ENCODE measurements at regions not wholly inside any gene's neighbourhood (a gene's known extent, or its start where the extent isn't known, plus 50 kb on each side); places are given as distances from the start of the nearest gene placed in this dataset.
A peak's percentile ranks its signal among the peaks of the same experiment; 100 is the strongest.
"Not testable (repeated sequence)": the region's sequence is repeated elsewhere in the genome, so short reads cannot be mapped to it uniquely, and the experiment has no call there.

DNA sequence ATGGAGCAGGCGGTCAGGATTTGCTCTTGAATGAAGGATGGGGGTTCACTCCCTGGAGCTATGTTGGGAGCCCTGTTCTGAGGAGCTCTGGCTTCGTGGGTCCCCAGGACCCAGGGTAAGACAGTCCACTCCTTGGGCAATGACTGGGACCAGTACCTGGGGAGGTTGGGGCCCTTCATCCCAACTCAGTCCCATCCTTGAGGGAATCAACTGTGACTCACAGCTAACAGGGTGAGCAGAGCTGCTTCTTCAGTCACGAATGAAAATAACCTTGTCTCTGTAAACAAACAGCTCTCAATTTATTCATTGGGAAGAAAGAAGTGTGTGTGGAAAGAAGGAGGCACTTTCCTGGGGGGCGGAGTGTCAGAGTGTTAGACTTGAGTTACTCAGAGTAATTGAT is 222.3 kb downstream of the NPIPA7 start:
- not testable (repeated sequence) for DNase-seq (ENCODE audit: low spot score)

DNA sequence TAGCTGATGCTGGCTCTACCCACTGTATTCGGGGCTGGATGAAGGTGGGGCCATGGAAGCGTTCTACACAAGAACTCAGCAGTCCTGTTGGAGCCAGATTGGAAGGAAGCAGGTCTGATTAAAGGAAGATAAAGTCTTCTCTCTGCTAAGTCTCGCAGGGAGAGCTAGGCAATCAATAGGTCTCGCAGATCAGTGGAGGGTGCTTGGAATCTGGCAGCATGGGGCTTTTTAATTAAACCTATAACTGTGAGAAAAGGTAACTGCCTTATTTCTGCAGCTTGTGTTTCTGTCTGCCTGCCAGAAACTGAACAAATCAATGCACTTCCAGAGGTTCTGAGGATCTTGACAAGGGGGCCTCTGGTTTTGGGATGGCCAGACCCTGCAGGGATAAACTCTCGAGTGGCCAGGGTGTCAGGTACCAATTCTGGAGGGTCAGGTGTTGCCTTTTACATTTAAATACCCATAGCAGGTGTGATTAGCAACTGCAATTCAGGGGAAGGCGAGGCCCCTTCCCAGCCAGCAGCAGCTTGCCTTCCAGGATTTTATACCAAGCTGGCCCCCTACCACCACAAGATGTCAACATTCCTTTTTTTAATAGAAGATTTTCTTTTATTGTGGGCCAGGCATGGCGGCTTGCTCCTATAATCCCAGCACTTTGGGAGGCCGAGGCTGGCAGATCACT is 228.6 kb downstream of the NPIPA7 start:
- WGBS, result 50% methylated on average over 4 of the region's 8 CpGs
- not testable (repeated sequence) for H3K4me1 ChIP-seq (ENCODE audit: control insufficient read depth in 4 of 4, insufficient read depth in 4 of 4, low read length in 3 of 4); H3K27ac ChIP-seq (ENCODE audit: low read depth in 1 of 2, low read length in 2 of 2); H3K36me3 ChIP-seq (ENCODE audit: control insufficient read depth in 4 of 4, insufficient read depth in 3 of 4, low read depth in 1 of 4, low read length in 3 of 4); H3K4me3 ChIP-seq (ENCODE audit: low read depth in 1 of 3, low read length in 3 of 3); DNase-seq (ENCODE audit: low spot score); H3K9ac ChIP-seq (ENCODE audit: low read depth in 1 of 2, low read length in 2 of 2); H3K9me3 ChIP-seq (ENCODE audit: control insufficient read depth in 4 of 4, low read length in 3 of 4); H3K27me3 ChIP-seq (ENCODE audit: control insufficient read depth in 4 of 4, insufficient read depth in 4 of 4, low read length in 3 of 4)

More for the DNA sequence above, 222.3 kb downstream of the NPIPA7 start:
- WGBS, result 66% methylated on average over 3 of the region's 4 CpGs
- not testable (repeated sequence) for H3K9me3 ChIP-seq (ENCODE audit: control insufficient read depth in 4 of 4, low read length in 3 of 4); H3K4me3 ChIP-seq (ENCODE audit: low read depth in 1 of 3, low read length in 3 of 3); H3K27ac ChIP-seq (ENCODE audit: low read depth in 1 of 2, low read length in 2 of 2); H3K9ac ChIP-seq (ENCODE audit: low read depth in 1 of 2, low read length in 2 of 2); H3K36me3 ChIP-seq (ENCODE audit: control insufficient read depth in 4 of 4, insufficient read depth in 3 of 4, low read depth in 1 of 4, low read length in 3 of 4); H3K4me1 ChIP-seq (ENCODE audit: control insufficient read depth in 4 of 4, insufficient read depth in 4 of 4, low read length in 3 of 4); H3K27me3 ChIP-seq (ENCODE audit: control insufficient read depth in 4 of 4, insufficient read depth in 4 of 4, low read length in 3 of 4)

DNA sequence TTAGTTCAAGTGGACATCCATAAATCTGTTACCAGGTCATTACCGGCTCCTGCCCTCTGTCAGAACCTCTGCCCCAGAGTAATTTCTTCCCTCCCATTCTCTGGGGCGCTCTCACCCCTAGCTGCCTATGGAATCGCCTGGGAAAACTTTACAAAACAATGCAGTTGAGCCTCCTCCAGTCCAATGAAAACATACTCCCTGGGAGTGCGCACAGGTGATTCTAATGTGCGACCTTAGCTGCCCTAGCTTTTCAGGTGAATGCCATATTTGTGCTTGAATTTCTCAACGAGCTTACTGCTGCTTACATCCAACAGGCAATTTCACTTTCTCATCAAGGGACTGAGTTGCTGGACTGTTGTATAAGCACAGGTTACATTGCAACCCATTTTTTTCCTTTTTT is 230.7 kb downstream of the NPIPA7 start:
- WGBS, result 66% methylated on average over 6 of the region's 6 CpGs
- H3K4me3 ChIP-seq (ENCODE audit: low read depth in 1 of 3, low read length in 3 of 3); H3K27ac ChIP-seq (ENCODE audit: low read depth in 1 of 2, low read length in 2 of 2); H3K9ac ChIP-seq (ENCODE audit: low read depth in 1 of 2, low read length in 2 of 2); H3K27me3 ChIP-seq (ENCODE audit: control insufficient read depth in 4 of 4, insufficient read depth in 4 of 4, low read length in 3 of 4); DNase-seq (ENCODE audit: low spot score); H3K36me3 ChIP-seq (ENCODE audit: control insufficient read depth in 4 of 4, insufficient read depth in 3 of 4, low read depth in 1 of 4, low read length in 3 of 4); H3K4me1 ChIP-seq (ENCODE audit: control insufficient read depth in 4 of 4, insufficient read depth in 4 of 4, low read length in 3 of 4); H3K9me3 ChIP-seq (ENCODE audit: control insufficient read depth in 4 of 4, low read length in 3 of 4): not testable (repeated sequence)

DNA sequence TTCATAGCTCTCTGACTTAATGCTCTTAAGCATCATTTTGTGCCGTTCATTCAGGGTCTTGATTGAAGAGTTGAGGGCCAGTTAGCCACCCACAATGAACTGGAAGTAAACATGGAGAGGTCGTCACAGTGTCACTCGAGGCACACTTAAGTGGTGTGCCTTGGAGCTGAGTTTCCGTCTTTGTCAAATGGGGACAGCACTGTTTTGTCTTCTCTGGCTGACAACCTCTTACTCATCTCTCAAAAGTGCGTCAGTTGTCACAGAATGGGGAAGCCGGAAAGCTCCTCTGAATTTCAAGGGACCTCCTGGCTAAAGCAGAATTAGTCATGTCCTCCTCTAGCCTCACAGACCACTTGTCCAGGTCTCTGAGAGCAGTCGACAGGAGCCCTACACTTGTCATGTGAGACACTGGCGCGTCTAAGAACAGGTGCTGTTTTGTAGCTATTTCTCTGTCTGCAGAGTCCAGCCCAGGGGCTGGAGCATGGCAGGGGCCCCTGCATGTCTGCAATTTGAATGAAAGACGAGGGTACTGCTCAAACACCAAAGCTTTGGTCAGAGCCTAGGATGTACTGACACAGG is 231.5 kb downstream of the NPIPA7 start:
- WGBS, result 48% methylated on average over 7 of the region's 10 CpGs
- H3K4me1 ChIP-seq (ENCODE audit: control insufficient read depth in 4 of 4, insufficient read depth in 4 of 4, low read length in 3 of 4); H3K9me3 ChIP-seq (ENCODE audit: control insufficient read depth in 4 of 4, low read length in 3 of 4); H3K36me3 ChIP-seq (ENCODE audit: control insufficient read depth in 4 of 4, insufficient read depth in 3 of 4, low read depth in 1 of 4, low read length in 3 of 4); DNase-seq (ENCODE audit: low spot score); H3K9ac ChIP-seq (ENCODE audit: low read depth in 1 of 2, low read length in 2 of 2); H3K4me3 ChIP-seq (ENCODE audit: low read depth in 1 of 3, low read length in 3 of 3); H3K27ac ChIP-seq (ENCODE audit: low read depth in 1 of 2, low read length in 2 of 2); H3K27me3 ChIP-seq (ENCODE audit: control insufficient read depth in 4 of 4, insufficient read depth in 4 of 4, low read length in 3 of 4): not testable (repeated sequence)

DNA sequence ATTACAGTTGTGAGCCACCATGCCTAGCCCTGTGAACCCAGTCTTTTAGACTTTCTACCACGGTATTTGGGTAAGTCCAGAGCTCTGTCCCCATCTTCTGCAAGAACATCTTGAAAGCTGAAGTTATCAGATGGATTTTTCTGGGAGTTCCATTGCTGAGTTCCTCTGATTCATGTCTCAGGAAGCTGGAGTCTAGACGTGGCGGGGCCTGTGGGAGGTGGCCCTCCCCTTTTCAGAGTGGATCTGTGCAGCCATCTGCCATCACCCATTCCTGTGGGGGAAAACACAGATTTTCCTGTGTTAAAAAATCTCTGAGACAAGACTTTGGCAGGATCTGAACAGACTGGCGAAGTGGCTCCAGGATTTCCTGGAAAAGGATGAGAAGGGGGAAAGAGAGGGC is 234.3 kb downstream of the NPIPA7 start:
- not testable (repeated sequence) for H3K4me3 ChIP-seq (ENCODE audit: low read depth in 1 of 3, low read length in 3 of 3); H3K9ac ChIP-seq (ENCODE audit: low read depth in 1 of 2, low read length in 2 of 2); H3K27me3 ChIP-seq (ENCODE audit: control insufficient read depth in 4 of 4, insufficient read depth in 4 of 4, low read length in 3 of 4); H3K36me3 ChIP-seq (ENCODE audit: control insufficient read depth in 4 of 4, insufficient read depth in 3 of 4, low read depth in 1 of 4, low read length in 3 of 4); H3K4me1 ChIP-seq (ENCODE audit: control insufficient read depth in 4 of 4, insufficient read depth in 4 of 4, low read length in 3 of 4); H3K27ac ChIP-seq (ENCODE audit: low read depth in 1 of 2, low read length in 2 of 2); H3K9me3 ChIP-seq (ENCODE audit: control insufficient read depth in 4 of 4, low read length in 3 of 4); DNase-seq (ENCODE audit: low spot score)
- 32% methylated on average over 2 of the region's 4 CpGs for WGBS

DNA sequence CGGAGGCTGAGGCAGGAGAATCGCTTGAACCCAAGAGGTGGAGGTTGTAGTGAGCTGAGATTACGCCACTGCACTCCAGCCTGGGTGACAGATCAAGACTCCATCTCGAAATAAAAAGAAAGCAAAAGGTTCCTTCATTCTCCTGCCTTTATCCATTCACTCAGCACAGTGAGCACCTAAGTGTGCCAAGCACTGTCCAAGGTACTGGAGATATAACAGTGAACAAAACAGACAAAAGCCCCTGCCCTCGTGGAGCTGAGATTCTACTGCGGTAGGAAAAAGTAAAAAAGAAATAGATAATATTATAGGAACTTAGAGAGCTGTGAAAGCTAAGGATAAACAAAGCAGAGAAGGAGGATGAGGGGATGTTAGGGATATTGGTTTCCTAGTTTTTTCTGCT is 235.5 kb downstream of the NPIPA7 start:
- TF ChIP-seq, protein P1, sequence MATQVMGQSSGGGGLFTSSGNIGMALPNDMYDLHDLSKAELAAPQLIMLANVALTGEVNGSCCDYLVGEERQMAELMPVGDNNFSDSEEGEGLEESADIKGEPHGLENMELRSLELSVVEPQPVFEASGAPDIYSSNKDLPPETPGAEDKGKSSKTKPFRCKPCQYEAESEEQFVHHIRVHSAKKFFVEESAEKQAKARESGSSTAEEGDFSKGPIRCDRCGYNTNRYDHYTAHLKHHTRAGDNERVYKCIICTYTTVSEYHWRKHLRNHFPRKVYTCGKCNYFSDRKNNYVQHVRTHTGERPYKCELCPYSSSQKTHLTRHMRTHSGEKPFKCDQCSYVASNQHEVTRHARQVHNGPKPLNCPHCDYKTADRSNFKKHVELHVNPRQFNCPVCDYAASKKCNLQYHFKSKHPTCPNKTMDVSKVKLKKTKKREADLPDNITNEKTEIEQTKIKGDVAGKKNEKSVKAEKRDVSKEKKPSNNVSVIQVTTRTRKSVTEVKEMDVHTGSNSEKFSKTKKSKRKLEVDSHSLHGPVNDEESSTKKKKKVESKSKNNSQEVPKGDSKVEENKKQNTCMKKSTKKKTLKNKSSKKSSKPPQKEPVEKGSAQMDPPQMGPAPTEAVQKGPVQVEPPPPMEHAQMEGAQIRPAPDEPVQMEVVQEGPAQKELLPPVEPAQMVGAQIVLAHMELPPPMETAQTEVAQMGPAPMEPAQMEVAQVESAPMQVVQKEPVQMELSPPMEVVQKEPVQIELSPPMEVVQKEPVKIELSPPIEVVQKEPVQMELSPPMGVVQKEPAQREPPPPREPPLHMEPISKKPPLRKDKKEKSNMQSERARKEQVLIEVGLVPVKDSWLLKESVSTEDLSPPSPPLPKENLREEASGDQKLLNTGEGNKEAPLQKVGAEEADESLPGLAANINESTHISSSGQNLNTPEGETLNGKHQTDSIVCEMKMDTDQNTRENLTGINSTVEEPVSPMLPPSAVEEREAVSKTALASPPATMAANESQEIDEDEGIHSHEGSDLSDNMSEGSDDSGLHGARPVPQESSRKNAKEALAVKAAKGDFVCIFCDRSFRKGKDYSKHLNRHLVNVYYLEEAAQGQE (IDR thresholded peaks at IDR 0.05), result peak; percentile 73
- not testable (repeated sequence) for H3K9me3 ChIP-seq (ENCODE audit: control insufficient read depth in 4 of 4, low read length in 3 of 4); H3K4me3 ChIP-seq (ENCODE audit: low read depth in 1 of 3, low read length in 3 of 3); H3K36me3 ChIP-seq (ENCODE audit: control insufficient read depth in 4 of 4, insufficient read depth in 3 of 4, low read depth in 1 of 4, low read length in 3 of 4); DNase-seq (ENCODE audit: low spot score); H3K27me3 ChIP-seq (ENCODE audit: control insufficient read depth in 4 of 4, insufficient read depth in 4 of 4, low read length in 3 of 4); H3K27ac ChIP-seq (ENCODE audit: low read depth in 1 of 2, low read length in 2 of 2); H3K9ac ChIP-seq (ENCODE audit: low read depth in 1 of 2, low read length in 2 of 2); H3K4me1 ChIP-seq (ENCODE audit: control insufficient read depth in 4 of 4, insufficient read depth in 4 of 4, low read length in 3 of 4)
- WGBS, result 68% methylated on average over 6 of the region's 6 CpGs

DNA sequence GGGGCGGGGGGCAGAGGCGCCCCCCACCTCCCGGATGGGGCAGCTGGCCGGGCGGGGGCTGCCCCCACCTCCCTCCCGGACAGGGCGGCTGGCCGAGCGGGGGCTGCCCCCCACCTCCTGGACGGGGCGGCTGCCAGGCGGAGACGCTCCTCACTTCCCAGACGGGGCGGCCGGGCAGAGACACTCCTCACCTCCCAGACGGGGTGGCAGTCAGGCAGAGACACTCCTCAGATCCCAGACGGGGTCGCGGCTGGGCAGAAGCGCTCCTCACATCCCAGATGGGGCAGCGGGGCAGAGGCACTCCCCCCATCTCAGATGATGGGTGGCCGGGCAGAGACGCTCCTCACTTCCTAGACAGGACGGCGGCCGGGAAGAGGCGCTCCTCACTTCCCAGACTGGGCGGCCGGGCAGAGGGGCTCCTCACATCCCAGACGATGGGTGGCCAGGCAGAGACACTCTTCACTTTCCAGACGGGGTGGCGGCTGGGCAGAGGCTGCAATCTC is 240.1 kb downstream of the NPIPA7 start:
- 94% methylated on average over 33 of the region's 33 CpGs for WGBS
- H3K4me3 ChIP-seq (ENCODE audit: low read depth in 1 of 3, low read length in 3 of 3); DNase-seq (ENCODE audit: low spot score): not testable (repeated sequence)

More for the DNA sequence above, 240.1 kb downstream of the NPIPA7 start:
- H3K27me3 ChIP-seq (ENCODE audit: control insufficient read depth in 4 of 4, insufficient read depth in 4 of 4, low read length in 3 of 4); H3K36me3 ChIP-seq (ENCODE audit: control insufficient read depth in 4 of 4, insufficient read depth in 3 of 4, low read depth in 1 of 4, low read length in 3 of 4); H3K4me1 ChIP-seq (ENCODE audit: control insufficient read depth in 4 of 4, insufficient read depth in 4 of 4, low read length in 3 of 4); H3K27ac ChIP-seq (ENCODE audit: low read depth in 1 of 2, low read length in 2 of 2); H3K9ac ChIP-seq (ENCODE audit: low read depth in 1 of 2, low read length in 2 of 2); H3K9me3 ChIP-seq (ENCODE audit: control insufficient read depth in 4 of 4, low read length in 3 of 4): not testable (repeated sequence)

Data from liver (tissue), 6 donors.